Astrocyte of the spinal cord (primary cell): ENCODE measurements at regions not wholly inside any gene's neighbourhood (a gene's known extent, or its start where the extent isn't known, plus 50 kb on each side); places are given as distances from the start of the nearest gene placed in this dataset.

Source experiments
- DNase-seq: peaks from one replicate; pipeline ENCODE4 v3.0.0; 2011; ENCODE audit warnings: low read depth, low spot score
- H3K4me3 ChIP-seq: 2 replicates; pipeline ENCODE4 v1.5.1; 2011; ENCODE audit warnings: low read depth, mild to moderate bottlenecking, low read length, moderate library complexity
- CTCF ChIP-seq: IDR thresholded peaks from 2 replicates; pipeline ENCODE4 v1.5.1; 2012; ENCODE audit warnings: low read depth, mild to moderate bottlenecking, low read length, inconsistent platforms
- in situ Hi-C: cut with HindIII; loops from 2 replicates; pipeline ENCODE4 v1.10.0; 2017; ENCODE audit warnings: low sequenced_read_pairs

- H3K4me3 ChIP-seq, result no peak overlapping the region
- in situ Hi-C loops, result no loop called here
- no peak for TF ChIP-seq CTCF
- no peak for DNase-seq
These were observed 440.1 kb upstream of the ARHGEF26 start for GRCh38 chr3:153681057-153681456.

GRCh38 chr3:153688301-153689120 is 432.7 kb upstream of the ARHGEF26 start:
- DNase-seq, result no peak
- in situ Hi-C loops, result no loop called here
- H3K4me3 ChIP-seq, result no peak overlapping the region
- TF ChIP-seq CTCF, result no peak

- TF ChIP-seq CTCF, result no peak
- no peak overlapping the region for H3K4me3 ChIP-seq
- in situ Hi-C loops, result no loop called here
- no peak for DNase-seq
These were observed 428.0 kb upstream of the ARHGEF26 start for GRCh38 chr3:153693207-153693606.

- H3K4me3 ChIP-seq, result no peak overlapping the region
- in situ Hi-C loops, result no loop called here
- no peak for TF ChIP-seq CTCF
- DNase-seq, result no peak
These were observed 419.1 kb upstream of the ARHGEF26 start for GRCh38 chr3:153702106-153702505.

- no peak for TF ChIP-seq CTCF
These were observed 417.1 kb upstream of the ARHGEF26 start for GRCh38 chr3:153704115-153704514.

GRCh38 chr3:153706706-153707105 is 414.5 kb upstream of the ARHGEF26 start:
- in situ Hi-C loops, result no loop called here
- DNase-seq, result no peak
- TF ChIP-seq CTCF, result no peak
- H3K4me3 ChIP-seq, result no peak overlapping the region

More at GRCh38 chr3:153704115-153704514, 417.1 kb upstream of the ARHGEF26 start:
- no peak overlapping the region for H3K4me3 ChIP-seq
- DNase-seq, result no peak
- in situ Hi-C loops, result no loop called here
